GM12878 (cell line): ENCODE measurements at regions not wholly inside any gene's neighbourhood (a gene's known extent, or its start where the extent isn't known, plus 50 kb on each side); places are given as distances from the start of the nearest gene placed in this dataset.

Experiments
- ATAC-seq: fragments of 200-7000 bp; cut with Tn5 transposase; 3 replicates; pipeline ENCODE4 v1.9.1; 2020; ENCODE audit warnings: mild to moderate bottlenecking, moderate library complexity
- BruUV-seq: library from RNA; stranded (reverse); fragments of 400-500 nt; replicated peaks from 2 replicates; lab custom pipeline; 2021; lab: Mats Ljungman, UMichigan
- CTCF ChIA-PET: fragments of 300-600 bp; sonication (Branson Sonifier 250); formaldehyde crosslinking; extraction: SDS; loops from one replicate; lab custom pipeline; 2021; ENCODE audit warnings: inconsistent platforms; lab: Yijun Ruan, JAX
- POLR2A ChIA-PET: fragments of 350-600 bp; formaldehyde crosslinking; extraction: SDS; loops from one replicate; lab custom pipeline; 2021; ENCODE audit warnings: inconsistent platforms; lab: Charles Lee
- RAD21 ChIA-PET: fragments of 300-600 bp; sonication (Branson Sonifier 250); formaldehyde crosslinking; loops from one replicate; lab custom pipeline; 2023; ENCODE audit warnings: antibody characterized with exemption; ENCODE audit not compliant: unreplicated experiment; lab: Charles Lee
- SMC1A ChIA-PET: fragments of 300-600 bp; sonication (Branson Sonifier 250); formaldehyde crosslinking; loops from one replicate; lab custom pipeline; 2023; ENCODE audit not compliant: unreplicated experiment, uncharacterized antibody; lab: Charles Lee
- DNase-seq: peaks from one replicate; pipeline ENCODE4 v3.0.0-alpha.2; 2011; ENCODE audit warnings: low read depth, low spot score
- FAIRE-seq: peaks from 3 replicates; lab custom pipeline; 2011; peaks lifted over from hg19 to GRCh38; lab: Jason Lieb, UNC
- H2AFZ ChIP-seq: 2 replicates; pipeline ENCODE4 v1.6.0; 2011; ENCODE audit warnings: low read depth, low read length, control low read depth; ENCODE audit not compliant: control insufficient read depth
- H3K27ac ChIP-seq: 2 replicates; pipeline ENCODE4 v1.5.1; 2011; ENCODE audit warnings: control low read depth; ENCODE audit not compliant: control insufficient read depth, insufficient read depth
- H3K27me3 ChIP-seq, 2 experiments: replicated peaks in 1 of 2; 2 replicates each; pipeline versions ENCODE4 v1.6.0 to v1.6.1; 2011; ENCODE audit warnings: low read length in 1 of 2; ENCODE audit not compliant: control insufficient read depth in 2 of 2, insufficient read depth in 2 of 2
- H3K36me3 ChIP-seq, 2 experiments: 2 replicates each; pipeline ENCODE4 v1.5.1; 2011; ENCODE audit warnings: low read length in 1 of 2; ENCODE audit not compliant: control insufficient read depth in 2 of 2, insufficient read depth in 2 of 2
- H3K4me1 ChIP-seq: 2 replicates; pipeline ENCODE4 v1.6.1; 2011; ENCODE audit warnings: mild to moderate bottlenecking, low read length, moderate library complexity, mixed read lengths; ENCODE audit not compliant: control insufficient read depth, insufficient read depth
- H3K4me2 ChIP-seq: 2 replicates; pipeline ENCODE4 v1.6.0; 2011; ENCODE audit warnings: control low read depth; ENCODE audit not compliant: control insufficient read depth, insufficient read depth
- H3K4me3 ChIP-seq: fragments of 200-600 bp; sonication (generic); 2 replicates; pipeline ENCODE4 v1.5.1; 2016
- H3K79me2 ChIP-seq: 2 replicates; pipeline ENCODE4 v1.6.0; 2011; ENCODE audit warnings: low read length; ENCODE audit not compliant: control insufficient read depth, insufficient read depth
- H3K9ac ChIP-seq: 2 replicates; pipeline ENCODE4 v1.8.0; 2011; ENCODE audit warnings: low read length, control low read depth, mixed read lengths; ENCODE audit not compliant: control insufficient read depth, insufficient read depth
- H3K9me3 ChIP-seq: replicated peaks from 3 replicates; pipeline ENCODE4 v1.5.1; 2011; ENCODE audit warnings: mild to moderate bottlenecking, low read length; ENCODE audit not compliant: control insufficient read depth, insufficient read depth
- H4K20me1 ChIP-seq: 2 replicates; pipeline ENCODE4 v1.6.0; 2011; ENCODE audit not compliant: control insufficient read depth, insufficient read depth
- ASH2L ChIP-seq: fragments of 300-600, 200-600 bp; sonication (generic); IDR thresholded peaks from 2 replicates; pipeline ENCODE4 v1.6.1; 2017; ENCODE audit warnings: low read depth, mild to moderate bottlenecking, borderline replicate concordance
- CBX5 ChIP-seq: sonication (generic); IDR thresholded peaks from 2 replicates; pipeline ENCODE4 v1.6.1; 2016; ENCODE audit warnings: low read depth, moderate library complexity, mild to moderate bottlenecking, inconsistent platforms
- GATAD2B ChIP-seq: fragments of 450-650 bp; conservative IDR thresholded peaks from 2 replicates; pipeline ENCODE4 v1.6.1; 2017; ENCODE audit warnings: low read depth, mild to moderate bottlenecking, moderate library complexity
- JUND ChIP-seq: IDR thresholded peaks from 2 replicates; pipeline ENCODE4 v1.6.1; 2012; ENCODE audit warnings: low read depth, mild to moderate bottlenecking, low read length, improper control_type of control experiment, moderate library complexity
- NR2C2 ChIP-seq: IDR thresholded peaks from 2 replicates; pipeline ENCODE4 v1.6.1; 2011; ENCODE audit warnings: borderline replicate concordance, low read depth; ENCODE audit not compliant: control insufficient read depth, insufficient read length
- STAT3 ChIP-seq: IDR thresholded peaks from 2 replicates; pipeline ENCODE4 v1.6.1; 2011; ENCODE audit warnings: low read depth, low read length, improper control_type of control experiment
- TCF7 ChIP-seq: IDR thresholded peaks from 2 replicates; pipeline ENCODE4 v1.6.1; 2014; ENCODE audit warnings: antibody characterized with exemption, borderline replicate concordance
- ZNF217 ChIP-seq: fragments of 450-650 bp; IDR thresholded peaks from 2 replicates; pipeline ENCODE4 v1.6.1; 2017; ENCODE audit warnings: antibody characterized with exemption, mild to moderate bottlenecking
- WGBS: methylation state at CpG from one replicate; pipeline ENCODE4 v1.1.6; 2016; ENCODE audit warnings: low lambda C conversion rate; ENCODE audit not compliant: insufficient replicate concordance, insufficient coverage; ENCODE audit errors: missing lambda C conversion rate; 5-methylcytosine and 5-hydroxymethylcytosine counted together
- in situ Hi-C: fragments of 300-500 bp; cut with MboI; formaldehyde crosslinking; loops from 9 replicates; pipeline ENCODE4 v1.14.3; 2018; ENCODE audit warnings: mixed read lengths
- intact Hi-C: fragments of 100-400 bp; cut with micrococcal nuclease; formaldehyde crosslinking; loops from one replicate; pipeline ENCODE4 v1.14.2; 2022; ENCODE audit not compliant: unreplicated experiment

DNA sequence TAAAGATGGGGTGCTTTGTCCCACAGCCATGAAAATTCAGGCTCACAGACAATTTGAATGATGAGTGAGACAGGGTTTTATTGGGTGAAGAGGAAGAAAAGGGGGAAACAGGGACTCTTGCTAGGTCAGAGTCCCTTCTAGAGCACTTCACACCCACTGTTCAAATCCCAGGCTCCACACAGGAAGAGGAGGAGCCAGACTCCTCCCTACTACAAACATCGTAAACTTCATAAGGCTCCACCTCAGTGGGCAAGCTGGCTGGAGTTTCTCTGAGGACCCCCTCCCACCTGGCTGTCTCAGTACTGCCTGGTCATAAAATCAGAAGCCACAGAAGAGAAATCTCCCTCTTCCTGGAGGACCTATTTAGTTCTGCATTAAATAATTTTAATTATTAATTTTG, 80.3 kb upstream of the KCNMB2 start:
- Histone ChIP-seq H3K4me3 (no peak overlapping the region), H3K36me3 (no peaks in the 10 kb centered on the region), H3K79me2 (no peaks in the 10 kb centered on the region)
- WGBS: 57% methylated on average over 1 of the region's 1 CpG
- TF ChIP-seq TCF7 (no peak), JUND (no peak), NR2C2 (no peak), ASH2L (no peak), CBX5 (no peak), ZNF217 (no peak), STAT3 (no peak), GATAD2B (no peak)
- TF ChIP-seq, all 136 proteins: peak for 0
- Histone ChIP-seq H3K27me3 (no peaks in the 10 kb centered on the region), H4K20me1 (no peaks in the 10 kb centered on the region), H3K9ac (no peak overlapping the region), H2AFZ (no peak overlapping the region), H3K27ac (no peak overlapping the region), H3K4me1 (0 out of 2 replicates have a peak, but pooled peaks cover 2% of the 10 kb centered on the region), H3K9me3 (peaks cover 3% of the 10 kb centered on the region; the same call in 2 of the 3 replicates), H3K4me2 (no peak overlapping the region)
- ChIA-PET CTCF (interaction anchor here (1.9 to 2.2 kb wide), 2 partner anchors 12 to 511 kb away, joined by 5 to 7 read pairs; no protein-coding TSS in a partner anchor), RAD21 (interaction anchor here (1.5 to 1.7 kb wide), 2 partner anchors 9 to 64 kb away, joined by 3 read pairs; no protein-coding TSS in a partner anchor), POLR2A (no interaction called here), SMC1A (no interaction called here)
- ATAC-seq: no peak
- no peak for DNase-seq
- intact Hi-C loops: no loop called here
- no peak for FAIRE-seq
- BruUV-seq: no TSS peak
- in situ Hi-C loops: no loop called here
